ENCODE measurements at regions not wholly inside any gene's neighbourhood (a gene's known extent, or its start where the extent isn't known, plus 50 kb on each side); places are given as distances from the start of the nearest gene placed in this dataset.

DNA sequence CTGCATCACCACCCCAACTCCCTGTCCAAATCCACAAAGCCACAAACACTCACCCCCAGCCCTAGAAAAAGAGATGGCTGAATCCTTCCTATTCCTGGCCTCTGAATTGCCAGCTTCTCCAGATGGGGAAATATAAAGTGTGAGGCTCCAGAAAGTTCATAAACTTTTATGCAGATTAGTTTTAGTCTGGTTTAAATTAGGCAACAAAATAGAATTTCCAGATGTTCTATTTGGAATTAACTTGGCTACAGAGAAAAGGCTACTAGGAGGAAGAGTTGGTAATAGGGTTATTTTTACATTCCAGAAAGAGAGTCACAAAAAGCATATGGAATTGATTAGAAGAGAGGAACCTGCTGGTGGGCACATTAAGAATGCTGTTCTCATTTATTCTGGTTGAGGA, 56.0 kb downstream of the EN1 start:
- no peak overlapping the region for H3K9ac ChIP-seq (ENCODE audit: low read depth, low read length, poor library complexity)
- H3K14ac ChIP-seq (ENCODE audit: low read length): no peak overlapping the region
- no peaks in the 10 kb centered on the region for H3K79me1 ChIP-seq (ENCODE audit: low read depth, low read length)
- H2BK15ac ChIP-seq (ENCODE audit: low read length): no peak overlapping the region
- H3K4me3 ChIP-seq (ENCODE audit: low read length in 2 of 2): no peak overlapping the region
- H3K4me2 ChIP-seq (ENCODE audit: insufficient read depth, low read length, poor library complexity, severe bottlenecking): no peak overlapping the region
- H3K36me3 ChIP-seq (replicated peaks in 1 of 2; ENCODE audit: control insufficient read depth in 2 of 2, insufficient read depth in 2 of 2, low read length in 2 of 2): no peaks in the 10 kb centered on the region
- no peak overlapping the region for H3K18ac ChIP-seq (ENCODE audit: low read length)
- no peak overlapping the region for H3K27ac ChIP-seq (replicated peaks; ENCODE audit: low read length)
- no peak overlapping the region for H4K8ac ChIP-seq (ENCODE audit: low read depth, low read length)
- H2AFZ ChIP-seq (ENCODE audit: low read length): no peak overlapping the region
- H2AK5ac ChIP-seq (ENCODE audit: low read depth, low read length): no peak overlapping the region
- H3K27me3 ChIP-seq (ENCODE audit: control insufficient read depth in 3 of 3, insufficient read depth in 3 of 3, low read depth in 1 of 3, low read length in 3 of 3): peaks cover 0 to 9% (median 0%) of the 10 kb centered on the region in 3 experiments
- no peak overlapping the region for H4K91ac ChIP-seq (ENCODE audit: low read depth, low read length, poor library complexity)
- H3K4me1 ChIP-seq (ENCODE audit: control insufficient read depth in 2 of 2, insufficient read depth in 1 of 2, low read depth in 1 of 2, low read length in 2 of 2): peaks cover 0 to 3% of the 10 kb centered on the region in 2 donors
- H3K4ac ChIP-seq (ENCODE audit: low read length): no peak overlapping the region
- no peak overlapping the region for H3K23ac ChIP-seq (ENCODE audit: low read depth, low read length, poor library complexity)
- no peak for DNase-seq (ENCODE audit: low spot score)
- H2BK5ac ChIP-seq (ENCODE audit: low read length): no peak overlapping the region
- no peak overlapping the region for H2BK120ac ChIP-seq (ENCODE audit: low read depth, low read length)
- H2BK12ac ChIP-seq (ENCODE audit: low read length): no peak overlapping the region
- no peaks in the 10 kb centered on the region for H3K9me3 ChIP-seq (replicated peaks in 1 of 2; ENCODE audit: control insufficient read depth in 2 of 2, insufficient read depth in 1 of 2, low read depth in 1 of 2, low read length in 2 of 2)

DNA sequence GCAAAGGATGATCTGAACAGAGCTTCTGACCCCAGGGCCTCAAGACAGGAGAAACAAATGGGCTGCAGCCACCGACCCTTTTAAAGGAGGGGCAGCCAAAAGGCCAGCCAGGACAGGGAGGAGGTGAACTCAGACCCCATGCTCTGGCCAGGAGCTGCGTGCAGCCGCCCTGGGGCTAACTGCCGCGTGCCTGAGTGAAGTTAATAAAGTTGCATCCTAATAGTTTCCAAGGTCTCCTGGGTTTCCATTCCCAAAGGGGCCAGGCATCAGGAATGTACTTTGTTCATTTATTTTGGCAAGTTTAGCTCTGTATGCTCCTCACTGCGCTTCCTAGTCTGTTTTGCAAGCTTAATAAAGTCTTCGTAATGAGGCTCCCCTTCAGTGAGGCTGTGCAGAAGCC, 60.7 kb downstream of the EN1 start:
- Histone ChIP-seq H3K23ac (ENCODE audit: low read depth, low read length, poor library complexity) (no peak overlapping the region), H3K14ac (ENCODE audit: low read length) (no peak overlapping the region), H4K91ac (ENCODE audit: low read depth, low read length, poor library complexity) (no peak overlapping the region), H3K9me3 (replicated peaks in 1 of 2; ENCODE audit: control insufficient read depth in 2 of 2, insufficient read depth in 1 of 2, low read depth in 1 of 2, low read length in 2 of 2) (no peaks in the 10 kb centered on the region), H2AK5ac (ENCODE audit: low read depth, low read length) (no peak overlapping the region), H3K4ac (ENCODE audit: low read length) (no peak overlapping the region), H2AFZ (ENCODE audit: low read length) (no peak overlapping the region), H3K18ac (ENCODE audit: low read length) (no peak overlapping the region), H2BK5ac (ENCODE audit: low read length) (no peak overlapping the region), H2BK120ac (ENCODE audit: low read depth, low read length) (no peak overlapping the region), H2BK15ac (ENCODE audit: low read length) (no peak overlapping the region), H3K4me2 (ENCODE audit: insufficient read depth, low read length, poor library complexity, severe bottlenecking) (no peak overlapping the region), H3K79me1 (ENCODE audit: low read depth, low read length) (no peaks in the 10 kb centered on the region), H4K8ac (ENCODE audit: low read depth, low read length) (no peak overlapping the region), H3K27me3 (ENCODE audit: control insufficient read depth in 3 of 3, insufficient read depth in 3 of 3, low read depth in 1 of 3, low read length in 3 of 3) (peaks cover 0 to 19% (median 0%) of the 10 kb centered on the region in 3 experiments), H3K27ac (replicated peaks; ENCODE audit: low read length) (no peak overlapping the region), H3K4me3 (ENCODE audit: low read length in 2 of 2) (no peak overlapping the region), H3K4me1 (ENCODE audit: control insufficient read depth in 2 of 2, insufficient read depth in 1 of 2, low read depth in 1 of 2, low read length in 2 of 2) (peaks cover 0 to 5% of the 10 kb centered on the region in 2 donors), H3K36me3 (replicated peaks in 1 of 2; ENCODE audit: control insufficient read depth in 2 of 2, insufficient read depth in 2 of 2, low read length in 2 of 2) (no peaks in the 10 kb centered on the region), H3K9ac (ENCODE audit: low read depth, low read length, poor library complexity) (no peak overlapping the region), H2BK12ac (ENCODE audit: low read length) (no peak overlapping the region)
- DNase-seq (ENCODE audit: low spot score): no peak
- WGBS, 2 donors (ENCODE audit: extremely low coverage in 2 of 2, insufficient read length in 2 of 2, insufficient replicate concordance in 1 of 2): no CpG with 5 or more reads among the region's 7 CpGs

DNA sequence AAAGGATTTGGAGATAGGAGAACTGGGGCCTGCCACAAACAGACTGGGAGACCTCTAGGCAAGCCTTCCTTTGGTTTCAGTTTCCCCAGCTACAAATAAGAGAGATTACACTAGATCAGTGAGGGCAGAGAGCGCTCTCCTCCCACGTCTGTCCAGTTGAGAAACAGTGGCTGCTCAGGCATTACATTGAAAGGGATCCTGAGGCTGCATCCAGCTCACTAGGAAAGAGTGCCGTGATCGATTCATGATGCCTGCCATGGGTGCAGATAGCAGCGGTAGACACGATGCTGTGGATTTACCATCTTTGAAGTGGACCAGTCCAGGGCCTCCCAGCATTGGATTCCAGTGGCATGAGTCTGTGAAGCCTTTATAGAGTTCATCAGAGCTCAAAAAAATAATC, 62.6 kb downstream of the EN1 start:
- Histone ChIP-seq H3K4ac (ENCODE audit: low read length) (no peak overlapping the region), H3K4me3 (ENCODE audit: low read length in 2 of 2) (no peak overlapping the region), H3K36me3 (replicated peaks in 1 of 2; ENCODE audit: control insufficient read depth in 2 of 2, insufficient read depth in 2 of 2, low read length in 2 of 2) (no peaks in the 10 kb centered on the region), H3K18ac (ENCODE audit: low read length) (no peak overlapping the region), H3K79me1 (ENCODE audit: low read depth, low read length) (no peaks in the 10 kb centered on the region), H3K27ac (replicated peaks; ENCODE audit: low read length) (no peak overlapping the region), H3K27me3 (ENCODE audit: control insufficient read depth in 3 of 3, insufficient read depth in 3 of 3, low read depth in 1 of 3, low read length in 3 of 3) (peaks cover 0 to 21% (median 0%) of the 10 kb centered on the region in 3 experiments), H3K14ac (ENCODE audit: low read length) (no peak overlapping the region), H2AFZ (ENCODE audit: low read length) (no peak overlapping the region), H3K4me2 (ENCODE audit: insufficient read depth, low read length, poor library complexity, severe bottlenecking) (no peak overlapping the region), H3K4me1 (ENCODE audit: control insufficient read depth in 2 of 2, insufficient read depth in 1 of 2, low read depth in 1 of 2, low read length in 2 of 2) (peaks cover 0 to 5% of the 10 kb centered on the region in 2 donors), H2BK120ac (ENCODE audit: low read depth, low read length) (no peak overlapping the region), H2AK5ac (ENCODE audit: low read depth, low read length) (no peak overlapping the region), H3K23ac (ENCODE audit: low read depth, low read length, poor library complexity) (no peak overlapping the region), H3K9me3 (replicated peaks in 1 of 2; ENCODE audit: control insufficient read depth in 2 of 2, insufficient read depth in 1 of 2, low read depth in 1 of 2, low read length in 2 of 2) (no peaks in the 10 kb centered on the region), H4K91ac (ENCODE audit: low read depth, low read length, poor library complexity) (no peak overlapping the region), H3K9ac (ENCODE audit: low read depth, low read length, poor library complexity) (no peak overlapping the region), H2BK15ac (ENCODE audit: low read length) (no peak overlapping the region), H2BK5ac (ENCODE audit: low read length) (no peak overlapping the region), H4K8ac (ENCODE audit: low read depth, low read length) (no peak overlapping the region), H2BK12ac (ENCODE audit: low read length) (no peak overlapping the region)
- no peak for DNase-seq (ENCODE audit: low spot score)
- no CpG with 5 or more reads among the region's 6 CpGs for WGBS, 2 donors (ENCODE audit: extremely low coverage in 2 of 2, insufficient read length in 2 of 2, insufficient replicate concordance in 1 of 2)

- H3K9ac ChIP-seq (ENCODE audit: low read depth, low read length, poor library complexity): no peak overlapping the region
- H4K8ac ChIP-seq (ENCODE audit: low read depth, low read length): no peak overlapping the region
- no peak overlapping the region for H3K18ac ChIP-seq (ENCODE audit: low read length)
- no peak overlapping the region for H2BK15ac ChIP-seq (ENCODE audit: low read length)
- H2AFZ ChIP-seq (ENCODE audit: low read length): no peak overlapping the region
- no peaks in the 10 kb centered on the region for H3K36me3 ChIP-seq (replicated peaks in 1 of 2; ENCODE audit: control insufficient read depth in 2 of 2, insufficient read depth in 2 of 2, low read length in 2 of 2)
- no peak overlapping the region for H4K91ac ChIP-seq (ENCODE audit: low read depth, low read length, poor library complexity)
- H3K23ac ChIP-seq (ENCODE audit: low read depth, low read length, poor library complexity): no peak overlapping the region
- H3K4me1 ChIP-seq (ENCODE audit: control insufficient read depth in 2 of 2, insufficient read depth in 1 of 2, low read depth in 1 of 2, low read length in 2 of 2): peaks cover 0 to 2% of the 10 kb centered on the region in 2 donors
- H2BK12ac ChIP-seq (ENCODE audit: low read length): no peak overlapping the region
- WGBS, 2 donors (ENCODE audit: extremely low coverage in 2 of 2, insufficient read length in 2 of 2, insufficient replicate concordance in 1 of 2): no CpG with 5 or more reads among the region's 1 CpG
- H3K27ac ChIP-seq (replicated peaks; ENCODE audit: low read length): no peak overlapping the region
- H3K14ac ChIP-seq (ENCODE audit: low read length): no peak overlapping the region
- H3K4me2 ChIP-seq (ENCODE audit: insufficient read depth, low read length, poor library complexity, severe bottlenecking): no peak overlapping the region
- no peak overlapping the region for H3K4ac ChIP-seq (ENCODE audit: low read length)
- H3K4me3 ChIP-seq (ENCODE audit: low read length in 2 of 2): no peak overlapping the region
- H3K9me3 ChIP-seq (replicated peaks in 1 of 2; ENCODE audit: control insufficient read depth in 2 of 2, insufficient read depth in 1 of 2, low read depth in 1 of 2, low read length in 2 of 2): no peaks in the 10 kb centered on the region
- H2BK120ac ChIP-seq (ENCODE audit: low read depth, low read length): no peak overlapping the region
- DNase-seq (ENCODE audit: low spot score): no peak
- no peaks in the 10 kb centered on the region for H3K79me1 ChIP-seq (ENCODE audit: low read depth, low read length)
- H2AK5ac ChIP-seq (ENCODE audit: low read depth, low read length): no peak overlapping the region
- peaks cover 2 to 20% (median 10%) of the 10 kb centered on the region in 3 experiments for H3K27me3 ChIP-seq (ENCODE audit: control insufficient read depth in 3 of 3, insufficient read depth in 3 of 3, low read depth in 1 of 3, low read length in 3 of 3)
- H2BK5ac ChIP-seq (ENCODE audit: low read length): no peak overlapping the region
These were observed 68.1 kb downstream of the EN1 start for GRCh38 chr2:118779362-118779761.
